Astrocyte of the cerebellum (primary cell): ENCODE measurements at regions not wholly inside any gene's neighbourhood (a gene's known extent, or its start where the extent isn't known, plus 50 kb on each side); places are given as distances from the start of the nearest gene placed in this dataset.
"Not testable (repeated sequence)": the region's sequence is repeated elsewhere in the genome, so short reads cannot be mapped to it uniquely, and the experiment has no call there.

Source experiments
- DNase-seq: peaks from one replicate; pipeline ENCODE4 v3.0.0-alpha.2; 2011; ENCODE audit warnings: low read depth
- H3K4me3 ChIP-seq: 2 replicates; pipeline ENCODE4 v1.5.1; 2011; ENCODE audit warnings: mild to moderate bottlenecking, low read depth, low read length, moderate library complexity
- CTCF ChIP-seq: IDR thresholded peaks from 2 replicates; pipeline ENCODE4 v1.5.1; 2012; ENCODE audit warnings: low read length, low read depth, moderate library complexity, mild to moderate bottlenecking; ENCODE audit errors: missing control alignments
- in situ Hi-C: cut with HindIII; loops from 2 replicates; pipeline ENCODE4 v1.10.0; 2017; ENCODE audit warnings: low sequenced_read_pairs

GRCh38 chr10:22158426-22158825 is 59.4 kb downstream of the EBLN1 start:
- no peak for DNase-seq
- H3K4me3 ChIP-seq: no peak overlapping the region
- TF ChIP-seq CTCF: no peak
- in situ Hi-C loops: no loop called here

DNA sequence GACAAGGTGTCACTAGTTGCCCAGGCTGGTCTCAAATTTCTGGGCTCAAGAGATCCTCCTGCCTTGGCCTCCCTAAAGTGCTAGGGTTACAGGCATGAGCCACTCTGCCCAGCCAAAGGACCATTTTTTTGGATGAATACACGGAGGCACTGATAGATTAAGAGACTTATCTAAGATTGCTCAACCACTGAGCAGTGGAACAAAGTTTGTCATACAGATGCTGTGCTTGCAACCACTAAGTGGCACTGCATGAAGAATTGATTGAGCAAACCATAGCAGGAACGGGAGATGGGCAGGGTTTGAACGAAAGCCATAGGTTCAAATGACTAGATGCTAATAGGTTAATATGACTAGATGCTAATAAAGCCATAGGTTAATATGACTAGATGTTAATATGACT is 61.1 kb downstream of the EBLN1 start:
- no peak overlapping the region for H3K4me3 ChIP-seq
- DNase-seq: no peak
- in situ Hi-C loops: no loop called here
- TF ChIP-seq CTCF: no peak

DNA sequence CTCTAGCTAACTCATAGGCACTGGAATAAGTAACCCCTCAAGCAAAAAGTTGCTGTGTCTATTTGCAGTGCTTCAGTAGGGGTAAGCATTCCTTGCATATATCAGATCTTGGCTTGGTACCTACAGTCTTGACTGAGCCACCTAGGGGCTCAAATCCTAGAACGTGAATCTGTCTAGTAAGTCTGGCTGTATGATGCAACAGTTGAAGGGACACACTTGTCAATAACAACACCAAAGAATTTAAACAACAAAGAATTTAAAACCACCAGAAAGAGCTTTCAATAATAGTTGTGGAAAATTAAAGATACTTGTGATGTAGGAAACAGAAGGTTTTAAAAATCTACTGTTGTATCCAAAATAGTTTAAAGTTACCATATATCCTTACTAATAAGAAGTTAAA is 65.4 kb downstream of the EBLN1 start:
- in situ Hi-C loops: no loop called here
- no peak overlapping the region for H3K4me3 ChIP-seq
- DNase-seq: no peak
- no peak for TF ChIP-seq CTCF

GRCh38 chr10:22150842-22151241 is 67.0 kb downstream of the EBLN1 start:
- no peak for DNase-seq
- no peak for TF ChIP-seq CTCF
- H3K4me3 ChIP-seq: no peak overlapping the region
- in situ Hi-C loops: no loop called here

GRCh38 chr10:22148961-22149360 is 68.9 kb downstream of the EBLN1 start:
- in situ Hi-C loops: no loop called here
- no peak overlapping the region for H3K4me3 ChIP-seq
- no peak for TF ChIP-seq CTCF
- no peak for DNase-seq

DNA sequence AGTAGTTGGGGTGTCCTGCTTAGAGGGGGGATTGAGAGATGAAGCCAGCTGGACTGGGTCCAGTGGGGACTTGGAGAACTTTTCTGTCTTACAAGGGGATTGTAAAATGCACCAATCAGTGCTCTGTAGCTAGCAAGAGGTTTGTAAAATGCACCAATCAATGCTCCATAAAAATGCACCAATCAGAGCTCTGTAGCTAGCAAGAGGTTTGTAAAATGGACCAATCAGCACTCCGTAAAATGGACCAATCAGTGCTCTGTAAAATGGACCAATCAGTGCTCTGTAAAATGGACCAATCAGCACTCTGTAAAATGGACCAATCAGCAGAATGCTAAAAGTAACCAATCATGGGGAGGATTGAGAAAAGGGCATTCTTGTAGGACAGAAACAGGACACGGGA is 71.9 kb downstream of the EBLN1 start:
- DNase-seq, in situ Hi-C loops: not testable (repeated sequence)

GRCh38 chr10:22137542-22137941 is 80.3 kb downstream of the EBLN1 start:
- DNase-seq: no peak
- no peak for TF ChIP-seq CTCF
- in situ Hi-C loops: no loop called here
- no peak overlapping the region for H3K4me3 ChIP-seq

More for the DNA sequence above, 71.9 kb downstream of the EBLN1 start:
- not testable (repeated sequence) for H3K4me3 ChIP-seq
